ENCODE measurements at regions not wholly inside any gene's neighbourhood (a gene's known extent, or its start where the extent isn't known, plus 50 kb on each side); places are given as distances from the start of the nearest gene placed in this dataset.

- no peak overlapping the region for H3K27ac ChIP-seq (ENCODE audit: low read depth, low read length)
- no peak overlapping the region for H3K4me2 ChIP-seq (ENCODE audit: low read length)
- H3K4me3 ChIP-seq (ENCODE audit: low read length): no peak overlapping the region
- no peaks in the 10 kb centered on the region for H3K79me2 ChIP-seq (ENCODE audit: control insufficient read depth, low read length)
- H3K27me3 ChIP-seq (ENCODE audit: control insufficient read depth, low read length): no peaks in the 10 kb centered on the region
- TF ChIP-seq CTCF (IDR thresholded peaks at IDR 0.05; ENCODE audit: low read depth, low read length, poor library complexity, severe bottlenecking) (no peak), EZH2phosphoT487 (IDR thresholded peaks at IDR 0.05; ENCODE audit: borderline replicate concordance, low read length) (no peak)
- H3K9me2 ChIP-seq (replicated peaks; ENCODE audit: control insufficient read depth, low read length): no peaks in the 10 kb centered on the region
- no peaks in the 10 kb centered on the region for H3K36me3 ChIP-seq (ENCODE audit: control insufficient read depth, low read length)
- H3K4me1 ChIP-seq (ENCODE audit: control insufficient read depth, low read length): no peaks in the 10 kb centered on the region
- no peaks in the 10 kb centered on the region for H3K9me3 ChIP-seq (ENCODE audit: control insufficient read depth, insufficient read depth, low read length)
- H3F3A ChIP-seq (ENCODE audit: control insufficient read depth, insufficient read depth): no peaks in the 10 kb centered on the region
- H4K20me1 ChIP-seq (ENCODE audit: control insufficient read depth, insufficient read depth, low read depth, low read length): no peaks in the 10 kb centered on the region
Measured at GRCh38 chr2:142467321-142467720, 336.5 kb upstream of the LRP1B start.

- Histone ChIP-seq H3K9me3 (ENCODE audit: control insufficient read depth, insufficient read depth, low read length) (no peaks in the 10 kb centered on the region), H3K36me3 (ENCODE audit: control insufficient read depth, low read length) (no peaks in the 10 kb centered on the region), H3K79me2 (ENCODE audit: control insufficient read depth, low read length) (no peaks in the 10 kb centered on the region), H4K20me1 (ENCODE audit: control insufficient read depth, insufficient read depth, low read depth, low read length) (no peaks in the 10 kb centered on the region), H3K4me2 (ENCODE audit: low read length) (no peak overlapping the region), H3K27me3 (ENCODE audit: control insufficient read depth, low read length) (no peaks in the 10 kb centered on the region), H3F3A (ENCODE audit: control insufficient read depth, insufficient read depth) (no peaks in the 10 kb centered on the region), H3K4me1 (ENCODE audit: control insufficient read depth, low read length) (no peaks in the 10 kb centered on the region), H3K27ac (ENCODE audit: low read depth, low read length) (no peak overlapping the region), H3K4me3 (ENCODE audit: low read length) (no peak overlapping the region), H3K9me2 (replicated peaks; ENCODE audit: control insufficient read depth, low read length) (no peaks in the 10 kb centered on the region)
- TF ChIP-seq EZH2phosphoT487 (IDR thresholded peaks at IDR 0.05; ENCODE audit: borderline replicate concordance, low read length) (no peak), CTCF (IDR thresholded peaks at IDR 0.05; ENCODE audit: low read depth, low read length, poor library complexity, severe bottlenecking) (no peak)
Measured at GRCh38 chr2:142463047-142463446, 332.2 kb upstream of the LRP1B start.

GRCh38 chr2:142462306-142462705 lies 331.5 kb upstream of the LRP1B start:
- no peak overlapping the region for H3K27ac ChIP-seq (ENCODE audit: low read depth, low read length)
- H3K4me1 ChIP-seq (ENCODE audit: control insufficient read depth, low read length): no peaks in the 10 kb centered on the region
- H3K79me2 ChIP-seq (ENCODE audit: control insufficient read depth, low read length): no peaks in the 10 kb centered on the region
- no peaks in the 10 kb centered on the region for H3K27me3 ChIP-seq (ENCODE audit: control insufficient read depth, low read length)
- no peaks in the 10 kb centered on the region for H3F3A ChIP-seq (ENCODE audit: control insufficient read depth, insufficient read depth)
- H4K20me1 ChIP-seq (ENCODE audit: control insufficient read depth, insufficient read depth, low read depth, low read length): no peaks in the 10 kb centered on the region
- TF ChIP-seq EZH2phosphoT487 (IDR thresholded peaks at IDR 0.05; ENCODE audit: borderline replicate concordance, low read length) (no peak), CTCF (IDR thresholded peaks at IDR 0.05; ENCODE audit: low read depth, low read length, poor library complexity, severe bottlenecking) (no peak)
- no peaks in the 10 kb centered on the region for H3K9me2 ChIP-seq (replicated peaks; ENCODE audit: control insufficient read depth, low read length)
- no peak overlapping the region for H3K4me2 ChIP-seq (ENCODE audit: low read length)
- no peaks in the 10 kb centered on the region for H3K36me3 ChIP-seq (ENCODE audit: control insufficient read depth, low read length)
- no peak overlapping the region for H3K4me3 ChIP-seq (ENCODE audit: low read length)
- no peaks in the 10 kb centered on the region for H3K9me3 ChIP-seq (ENCODE audit: control insufficient read depth, insufficient read depth, low read length)

Measured in DOHH2 (cell line).